ENCODE measurements at regions not wholly inside any gene's neighbourhood (a gene's known extent, or its start where the extent isn't known, plus 50 kb on each side); places are given as distances from the start of the nearest gene placed in this dataset.

GRCh38 chr6:165718491-165718891, 55.5 kb upstream of the PDE10A start:
- H3K36me3 ChIP-seq (ENCODE audit: control insufficient read depth, insufficient read depth, low read length) = no peaks in the 10 kb centered on the region
- TF ChIP-seq, protein P1, sequence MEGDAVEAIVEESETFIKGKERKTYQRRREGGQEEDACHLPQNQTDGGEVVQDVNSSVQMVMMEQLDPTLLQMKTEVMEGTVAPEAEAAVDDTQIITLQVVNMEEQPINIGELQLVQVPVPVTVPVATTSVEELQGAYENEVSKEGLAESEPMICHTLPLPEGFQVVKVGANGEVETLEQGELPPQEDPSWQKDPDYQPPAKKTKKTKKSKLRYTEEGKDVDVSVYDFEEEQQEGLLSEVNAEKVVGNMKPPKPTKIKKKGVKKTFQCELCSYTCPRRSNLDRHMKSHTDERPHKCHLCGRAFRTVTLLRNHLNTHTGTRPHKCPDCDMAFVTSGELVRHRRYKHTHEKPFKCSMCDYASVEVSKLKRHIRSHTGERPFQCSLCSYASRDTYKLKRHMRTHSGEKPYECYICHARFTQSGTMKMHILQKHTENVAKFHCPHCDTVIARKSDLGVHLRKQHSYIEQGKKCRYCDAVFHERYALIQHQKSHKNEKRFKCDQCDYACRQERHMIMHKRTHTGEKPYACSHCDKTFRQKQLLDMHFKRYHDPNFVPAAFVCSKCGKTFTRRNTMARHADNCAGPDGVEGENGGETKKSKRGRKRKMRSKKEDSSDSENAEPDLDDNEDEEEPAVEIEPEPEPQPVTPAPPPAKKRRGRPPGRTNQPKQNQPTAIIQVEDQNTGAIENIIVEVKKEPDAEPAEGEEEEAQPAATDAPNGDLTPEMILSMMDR (IDR thresholded peaks at IDR 0.05; ENCODE audit: insufficient read depth, low read depth, low read length) = no peak
- no peak for DNase-seq (ENCODE audit: low read depth)
- H3K27me3 ChIP-seq (ENCODE audit: control insufficient read depth, insufficient read depth, low read length) = no peaks in the 10 kb centered on the region
- CTCF ChIA-PET = no interaction called here
- H3K4me3 ChIP-seq (ENCODE audit: low read depth, low read length) = no peak overlapping the region
- POLR2A ChIA-PET = no interaction called here

- CTCF ChIA-PET = no interaction called here
- POLR2A ChIA-PET = no interaction called here
- no peak overlapping the region for H3K4me3 ChIP-seq (ENCODE audit: low read depth, low read length)
- H3K27me3 ChIP-seq (ENCODE audit: control insufficient read depth, insufficient read depth, low read length) = no peaks in the 10 kb centered on the region
- no peaks in the 10 kb centered on the region for H3K36me3 ChIP-seq (ENCODE audit: control insufficient read depth, insufficient read depth, low read length)
- DNase-seq (ENCODE audit: low read depth) = no peak
- TF ChIP-seq, protein P1 (IDR thresholded peaks at IDR 0.05; ENCODE audit: insufficient read depth, low read depth, low read length) = no peak
These were observed 54.9 kb upstream of the PDE10A start for GRCh38 chr6:165717732-165718465.

- ChIA-PET CTCF (no interaction called here), POLR2A (no interaction called here)
- Histone ChIP-seq H3K4me3 (ENCODE audit: low read depth, low read length) (no peak overlapping the region), H3K27me3 (ENCODE audit: control insufficient read depth, insufficient read depth, low read length) (no peaks in the 10 kb centered on the region), H3K36me3 (ENCODE audit: control insufficient read depth, insufficient read depth, low read length) (no peaks in the 10 kb centered on the region)
- TF ChIP-seq, protein P1 (IDR thresholded peaks at IDR 0.05; ENCODE audit: insufficient read depth, low read depth, low read length) = no peak
- DNase-seq (ENCODE audit: low read depth) = no peak
These were observed 53.8 kb upstream of the PDE10A start for GRCh38 chr6:165716886-165717285.

GRCh38 chr6:165715428-165715827, 52.4 kb upstream of the PDE10A start:
- POLR2A ChIA-PET = no interaction called here
- DNase-seq (ENCODE audit: low read depth) = no peak
- Histone ChIP-seq H3K36me3 (ENCODE audit: control insufficient read depth, insufficient read depth, low read length) (no peaks in the 10 kb centered on the region), H3K4me3 (ENCODE audit: low read depth, low read length) (no peak overlapping the region), H3K27me3 (ENCODE audit: control insufficient read depth, insufficient read depth, low read length) (no peaks in the 10 kb centered on the region)
- TF ChIP-seq, protein P1 (IDR thresholded peaks at IDR 0.05; ENCODE audit: insufficient read depth, low read depth, low read length) = no peak
- CTCF ChIA-PET = no interaction called here

GRCh38 chr6:165714907-165715306, 51.9 kb upstream of the PDE10A start:
- DNase-seq (ENCODE audit: low read depth) = no peak
- ChIA-PET CTCF (no interaction called here), POLR2A (no interaction called here)
- no peaks in the 10 kb centered on the region for H3K27me3 ChIP-seq (ENCODE audit: control insufficient read depth, insufficient read depth, low read length)
- no peaks in the 10 kb centered on the region for H3K36me3 ChIP-seq (ENCODE audit: control insufficient read depth, insufficient read depth, low read length)
- H3K4me3 ChIP-seq (ENCODE audit: low read depth, low read length) = no peak overlapping the region
- TF ChIP-seq, protein P1 (IDR thresholded peaks at IDR 0.05; ENCODE audit: insufficient read depth, low read depth, low read length) = no peak
